Fibroblast of skin of right biceps (primary cell): ENCODE measurements at regions not wholly inside any gene's neighbourhood (a gene's known extent, or its start where the extent isn't known, plus 50 kb on each side); places are given as distances from the start of the nearest gene placed in this dataset.
"Not testable (repeated sequence)": the region's sequence is repeated elsewhere in the genome, so short reads cannot be mapped to it uniquely, and the experiment has no call there.

Experiments used
- DNase-seq: peaks from one replicate; pipeline ENCODE4 v3.0.0-alpha.2; 2013

GRCh38 chr10:124206616-124207015 lies 113.2 kb upstream of the CHST15 start:
- DNase-seq: no peak

- DNase-seq: no peak
Observed at GRCh38 chr10:124205432-124205831, 112.0 kb upstream of the CHST15 start.

- no peak for DNase-seq
Observed at GRCh38 chr10:124204726-124205125, 111.3 kb upstream of the CHST15 start.

DNA sequence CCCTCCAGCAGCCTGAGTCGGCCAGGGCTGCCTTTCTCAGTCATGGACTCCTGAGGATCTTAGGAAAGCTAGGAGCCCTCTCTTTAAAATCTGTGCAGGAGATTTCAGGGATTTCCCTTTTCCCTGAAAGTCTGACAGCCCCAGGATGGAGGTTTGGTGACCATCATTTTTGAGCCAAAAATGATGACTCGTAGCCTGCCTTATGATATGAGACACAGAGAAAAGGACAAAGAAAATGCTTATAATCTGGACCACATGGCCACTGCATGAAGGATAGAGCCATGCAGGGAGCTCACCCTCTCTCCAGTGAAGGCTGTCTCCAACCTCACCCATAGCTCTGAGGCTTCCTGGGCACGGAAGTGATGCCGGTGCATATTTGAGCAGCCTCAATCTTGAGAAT lies 106.6 kb upstream of the CHST15 start:
- DNase-seq: peak; percentile 41

DNA sequence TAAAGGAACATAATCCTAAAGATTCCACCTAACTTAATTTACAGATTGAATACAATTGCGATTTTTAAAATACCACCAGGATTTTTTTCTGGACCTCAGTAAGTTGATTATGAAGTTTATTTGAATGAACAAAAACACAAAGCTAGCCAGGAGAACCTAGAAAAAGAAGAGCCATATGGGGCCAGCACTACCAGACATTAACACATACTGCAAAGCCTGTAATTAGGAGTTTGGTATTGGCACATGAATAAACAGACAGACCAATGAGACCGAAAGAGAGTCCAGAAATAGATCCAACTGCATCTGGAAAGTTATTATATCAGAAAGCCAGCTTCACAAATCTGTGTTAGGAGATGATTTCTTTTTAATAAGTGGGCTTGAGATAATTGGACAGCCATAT lies 105.5 kb upstream of the CHST15 start:
- no peak for DNase-seq

DNA sequence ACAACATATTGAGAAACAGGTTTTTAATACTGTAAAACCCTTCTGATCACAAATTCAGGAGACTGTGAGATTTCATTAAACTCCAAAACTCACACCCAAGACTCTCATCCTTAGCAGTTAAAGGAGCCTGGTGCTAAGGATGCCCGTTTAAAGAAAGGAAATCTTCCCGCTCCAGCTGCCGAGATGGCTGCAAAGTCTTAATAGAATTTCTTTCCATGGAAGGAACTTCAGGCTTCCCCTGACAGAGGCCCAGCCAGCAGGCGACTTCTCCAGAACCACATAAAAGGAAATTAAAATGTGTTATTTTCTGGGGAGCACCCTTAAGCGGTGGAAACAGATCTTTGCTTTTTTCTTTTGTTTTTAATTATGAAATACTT lies 104.7 kb upstream of the CHST15 start:
- DNase-seq: no peak

DNA sequence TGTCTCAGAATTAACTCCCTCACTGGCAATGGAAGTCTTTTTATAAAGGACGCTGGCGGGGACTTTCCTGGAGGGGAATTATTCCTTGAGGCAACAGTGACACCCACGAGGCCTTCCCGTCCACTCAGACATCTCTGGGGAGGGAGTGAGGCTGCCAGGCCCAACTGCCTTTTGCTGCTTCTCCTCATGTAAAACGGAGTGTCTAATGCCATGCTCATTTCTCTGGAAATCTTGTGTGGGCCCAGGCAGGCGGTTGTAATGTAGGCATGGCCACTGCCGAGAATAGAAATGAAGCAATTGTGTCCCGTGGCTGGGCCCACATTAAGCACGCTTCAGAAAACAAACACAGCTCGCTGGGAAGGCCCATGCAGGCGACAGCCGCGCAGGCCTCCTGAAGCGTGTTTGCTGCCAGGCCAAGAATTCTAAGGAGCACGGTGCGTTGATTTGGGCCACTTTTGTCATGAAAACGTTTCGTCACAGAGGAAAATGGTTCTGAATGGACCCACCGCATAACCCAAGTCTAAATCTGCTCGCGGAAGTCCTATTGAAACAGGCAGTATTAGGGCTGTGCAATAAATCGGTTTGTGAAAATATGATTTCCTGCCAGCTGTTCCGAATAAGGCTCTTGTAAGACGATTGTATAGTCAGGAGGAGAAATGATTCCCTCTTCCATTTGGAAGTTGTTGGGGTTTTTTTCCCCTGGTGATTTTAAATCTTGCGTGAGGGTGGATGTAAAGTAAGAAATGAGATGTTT lies 104.2 kb upstream of the CHST15 start:
- DNase-seq: peak; percentile 14

GRCh38 chr10:124196659-124197058 lies 103.3 kb upstream of the CHST15 start:
- DNase-seq: no peak

DNA sequence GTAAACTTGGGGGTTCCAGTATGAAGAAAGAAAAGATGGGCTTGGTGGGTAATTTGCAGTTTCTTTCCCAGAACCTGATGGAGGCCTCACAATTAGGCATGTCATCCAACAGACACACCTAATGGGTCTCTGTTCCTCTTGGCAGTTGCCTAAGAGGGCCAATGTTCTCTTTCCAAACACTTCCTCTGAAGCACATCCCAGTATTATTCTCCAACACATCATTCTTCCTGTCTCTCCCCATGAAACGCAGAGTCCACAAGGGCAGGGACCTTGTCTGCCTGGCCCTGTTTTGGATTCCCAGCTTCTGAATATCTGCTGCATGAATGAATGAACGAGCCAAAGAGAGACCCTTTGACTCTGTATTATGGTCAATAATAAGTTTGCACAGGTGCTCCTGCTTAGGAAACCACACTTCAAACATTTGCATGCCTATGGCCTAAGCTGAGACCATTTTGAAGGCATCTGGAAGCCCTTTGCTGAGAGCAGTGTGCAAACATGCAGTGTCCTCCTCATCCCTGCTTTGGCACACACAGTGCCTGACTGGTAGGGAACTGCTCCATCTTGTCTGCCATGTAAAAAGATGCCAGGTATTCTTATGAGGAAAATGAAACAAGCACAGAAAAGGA lies 100.9 kb upstream of the CHST15 start:
- no peak for DNase-seq

GRCh38 chr10:124193309-124193696 lies 99.9 kb upstream of the CHST15 start:
- no peak for DNase-seq

- DNase-seq: not testable (repeated sequence)
Observed at GRCh38 chr10:124192664-124193308, 99.4 kb upstream of the CHST15 start.

- not testable (repeated sequence) for DNase-seq
Observed at GRCh38 chr10:124190476-124190875, 97.1 kb upstream of the CHST15 start.

DNA sequence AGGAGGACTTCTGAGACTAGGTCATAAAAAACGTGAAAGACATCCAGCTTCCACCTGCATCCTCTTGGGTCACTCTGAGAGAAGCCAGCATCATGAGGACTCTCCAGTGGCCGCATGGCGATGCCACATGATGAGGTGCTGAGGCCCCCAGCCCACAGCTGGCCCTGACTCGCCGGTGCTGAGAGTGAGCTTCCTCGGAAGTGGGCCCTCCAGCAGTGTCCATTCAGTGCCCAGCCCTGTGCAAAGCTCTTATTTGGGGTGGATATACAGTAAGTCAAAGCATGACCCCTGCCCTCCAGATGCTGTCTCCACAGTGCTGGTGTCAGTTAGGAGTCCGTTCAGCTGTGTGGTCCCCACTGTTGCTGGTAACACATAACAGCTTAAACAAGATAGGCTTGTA lies 93.6 kb upstream of the CHST15 start:
- no peak for DNase-seq

GRCh38 chr10:124185084-124185483 lies 91.7 kb upstream of the CHST15 start:
- peak; percentile 4 for DNase-seq

DNA sequence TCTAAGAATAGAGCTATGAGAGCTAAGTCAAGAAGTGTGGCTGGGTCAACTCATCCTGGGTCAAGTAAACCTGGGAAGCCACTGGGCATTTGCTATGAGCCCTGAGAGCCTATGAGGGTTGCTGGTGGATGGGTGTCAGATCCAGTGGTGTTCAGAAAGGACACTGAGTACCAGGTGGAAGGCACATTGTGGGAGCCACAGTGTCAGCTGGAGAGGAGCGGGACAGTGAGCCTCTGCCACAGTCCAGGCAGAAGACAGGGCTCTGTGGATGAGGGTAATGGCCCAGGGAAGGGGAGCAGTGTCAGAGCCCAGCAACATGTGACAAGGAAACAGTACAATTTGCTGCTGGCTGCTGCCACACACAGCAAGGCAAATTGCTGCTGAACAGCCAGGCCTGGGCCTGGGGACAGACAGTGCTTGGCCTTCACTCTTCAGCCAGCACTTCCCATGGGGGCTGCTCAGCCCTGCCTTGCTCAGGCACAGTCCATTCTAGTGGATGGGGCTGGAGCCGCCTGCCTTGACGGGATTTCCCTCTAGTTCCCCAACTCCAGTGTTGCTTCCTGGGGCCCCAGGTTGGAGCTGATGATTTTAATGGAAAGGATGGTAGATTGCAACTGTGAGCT lies 90.9 kb upstream of the CHST15 start:
- no peak for DNase-seq

DNA sequence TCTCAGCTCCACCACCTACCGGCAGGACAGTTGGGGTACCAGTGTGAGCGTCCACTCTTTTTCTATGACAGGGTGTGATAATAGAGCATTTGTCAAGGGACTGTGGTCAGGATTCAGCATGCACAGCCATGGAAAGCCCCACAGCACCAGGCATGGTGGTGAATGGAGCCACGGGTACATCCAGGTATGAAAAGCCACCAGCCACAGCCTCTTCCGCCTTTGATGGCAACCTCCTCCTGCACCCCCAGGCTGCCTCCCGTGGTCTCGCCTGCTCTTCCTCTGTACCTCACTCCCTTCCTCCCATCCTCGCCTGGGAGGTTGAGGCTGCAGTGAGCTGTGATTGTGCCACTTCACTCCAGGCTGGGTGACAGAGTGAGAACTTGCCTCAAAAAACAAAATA lies 90.2 kb upstream of the CHST15 start:
- DNase-seq: no peak

DNA sequence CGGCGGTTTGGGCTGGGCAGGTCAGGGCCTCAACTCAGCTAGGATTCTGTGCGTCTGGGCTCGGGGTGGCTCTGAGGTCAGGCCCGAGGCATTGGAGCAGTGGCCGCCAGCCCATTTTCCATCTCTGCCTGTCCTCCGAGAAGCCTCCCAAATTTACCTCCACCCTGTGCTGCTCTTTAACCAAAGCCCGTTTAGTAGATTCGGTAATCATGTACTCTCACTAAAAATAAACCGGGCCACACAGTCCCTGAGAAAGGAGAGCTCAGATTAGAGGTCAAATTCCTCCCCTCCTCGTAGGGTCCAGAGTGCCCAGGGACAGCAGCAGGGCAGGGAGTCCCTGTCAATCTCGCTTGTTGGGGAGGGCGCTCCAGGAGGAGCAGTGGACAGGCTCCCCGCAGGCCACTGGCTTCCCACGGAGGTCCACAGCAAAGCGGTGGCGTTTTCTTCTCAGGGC lies 88.7 kb upstream of the CHST15 start:
- no peak for DNase-seq

DNA sequence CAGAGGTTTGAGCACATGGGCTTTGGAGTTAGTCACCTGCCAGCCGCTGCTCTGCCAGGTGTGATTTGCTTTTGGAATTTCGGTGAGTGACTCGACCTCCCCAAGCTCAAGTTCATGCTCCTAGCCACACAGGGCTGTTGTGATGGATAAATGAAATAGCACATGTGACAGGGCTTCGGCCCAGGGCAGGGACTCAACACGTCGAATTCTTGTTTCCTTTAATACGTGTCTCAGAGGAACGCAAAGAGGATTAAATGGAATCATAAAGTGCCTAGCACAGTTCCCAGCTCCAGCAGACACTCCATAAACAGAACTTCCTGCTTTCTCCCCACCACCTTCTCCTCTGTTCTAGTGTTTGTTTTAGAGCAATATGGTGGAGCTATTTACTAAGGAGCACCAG lies 88.3 kb upstream of the CHST15 start:
- no peak for DNase-seq

- peak; percentile 59 for DNase-seq
Observed at GRCh38 chr10:124180947-124181549, 87.7 kb upstream of the CHST15 start.

DNA sequence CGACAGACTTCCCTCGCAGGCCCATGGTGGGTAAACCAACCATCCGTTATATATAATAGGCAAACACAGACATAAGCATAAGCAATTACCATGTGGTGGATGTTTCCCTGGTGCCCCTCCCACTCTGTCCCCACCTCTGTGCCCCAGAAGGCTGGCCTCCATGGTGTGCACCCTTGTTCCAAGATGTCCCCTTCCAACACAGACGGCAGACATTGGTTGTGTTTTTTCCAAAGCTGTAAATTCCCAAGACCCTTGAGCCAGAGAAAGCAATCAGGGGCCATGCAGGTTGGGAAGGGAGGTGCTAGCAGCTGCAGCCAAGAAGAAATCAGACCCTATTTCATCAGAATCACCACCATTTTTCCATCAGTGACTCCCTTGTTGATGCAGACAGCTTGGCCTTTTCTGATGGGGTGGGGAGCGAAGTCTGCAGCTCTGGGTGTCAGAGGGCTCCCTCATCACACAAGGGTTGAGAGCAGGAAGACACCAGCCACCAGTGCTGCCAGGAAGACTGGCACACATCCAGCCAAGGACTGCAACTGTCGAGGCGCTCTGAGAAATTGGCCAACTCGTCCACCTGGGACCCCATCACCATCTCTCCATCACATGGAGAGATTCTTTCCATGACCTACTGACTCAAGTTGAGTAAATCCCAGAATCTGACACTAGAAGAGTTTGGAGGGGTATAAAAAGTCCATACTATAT lies 86.8 kb upstream of the CHST15 start:
- DNase-seq: no peak

GRCh38 chr10:124179308-124180043 lies 86.1 kb upstream of the CHST15 start:
- no peak for DNase-seq

- no peak for DNase-seq
Observed at GRCh38 chr10:124177180-124177518, 83.8 kb upstream of the CHST15 start.
